Bronchial epithelial cell (primary cell): ENCODE measurements at regions not wholly inside any gene's neighbourhood (a gene's known extent, or its start where the extent isn't known, plus 50 kb on each side); places are given as distances from the start of the nearest gene placed in this dataset.
A peak's percentile ranks its signal among the peaks of the same experiment; 100 is the strongest.

ENCODE experiments used
- DNase-seq: peaks from one replicate; pipeline ENCODE4 v3.0.0-alpha.2; 2010; ENCODE audit warnings: low read depth
- FAIRE-seq: peaks from 2 replicates; lab custom pipeline; 2011; peaks lifted over from hg19 to GRCh38; lab: Jason Lieb, UNC
- H3K27me3 ChIP-seq: 2 replicates; pipeline ENCODE4 v1.5.1; 2011; ENCODE audit warnings: low read length; ENCODE audit not compliant: control insufficient read depth, insufficient read depth
- H3K36me3 ChIP-seq: 2 replicates; pipeline ENCODE4 v1.5.1; 2011; ENCODE audit warnings: low read length; ENCODE audit not compliant: control insufficient read depth, insufficient read depth
- H3K4me3 ChIP-seq: 2 replicates; pipeline ENCODE4 v1.5.1; 2011; ENCODE audit warnings: mild to moderate bottlenecking, low read depth, low read length, control low read depth
- CTCF ChIP-seq: IDR thresholded peaks from 2 replicates; pipeline ENCODE4 v1.5.1; 2011; ENCODE audit warnings: mild to moderate bottlenecking, moderate library complexity, low read length, control low read depth, inconsistent platforms; ENCODE audit not compliant: insufficient read depth, severe bottlenecking

DNA sequence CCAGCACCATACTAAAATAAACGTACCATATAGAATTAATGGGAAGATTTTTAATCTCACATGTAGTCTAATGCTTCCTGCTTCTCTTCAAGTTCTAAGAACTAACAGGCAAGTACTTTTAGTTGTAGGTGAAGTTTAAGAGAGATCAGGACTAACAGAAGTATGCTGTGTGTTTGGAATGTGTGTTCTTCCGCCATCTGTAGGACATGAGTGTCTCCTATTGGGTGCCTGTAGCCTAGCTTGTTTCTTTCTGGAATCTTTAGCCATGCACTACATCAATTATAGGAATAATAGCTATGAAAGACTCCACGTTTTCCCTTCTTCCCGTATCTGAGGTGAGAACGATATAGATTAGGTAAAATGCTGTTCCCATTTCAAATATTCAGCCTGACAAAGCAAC is 140.2 kb upstream of the AHR start:
- DNase-seq (peak; percentile 2), FAIRE-seq (no peak)
- H3K27me3 ChIP-seq = no peaks in the 10 kb centered on the region
- H3K4me3 ChIP-seq = no peak overlapping the region
- no peak for TF ChIP-seq CTCF
- no peaks in the 10 kb centered on the region for H3K36me3 ChIP-seq

DNA sequence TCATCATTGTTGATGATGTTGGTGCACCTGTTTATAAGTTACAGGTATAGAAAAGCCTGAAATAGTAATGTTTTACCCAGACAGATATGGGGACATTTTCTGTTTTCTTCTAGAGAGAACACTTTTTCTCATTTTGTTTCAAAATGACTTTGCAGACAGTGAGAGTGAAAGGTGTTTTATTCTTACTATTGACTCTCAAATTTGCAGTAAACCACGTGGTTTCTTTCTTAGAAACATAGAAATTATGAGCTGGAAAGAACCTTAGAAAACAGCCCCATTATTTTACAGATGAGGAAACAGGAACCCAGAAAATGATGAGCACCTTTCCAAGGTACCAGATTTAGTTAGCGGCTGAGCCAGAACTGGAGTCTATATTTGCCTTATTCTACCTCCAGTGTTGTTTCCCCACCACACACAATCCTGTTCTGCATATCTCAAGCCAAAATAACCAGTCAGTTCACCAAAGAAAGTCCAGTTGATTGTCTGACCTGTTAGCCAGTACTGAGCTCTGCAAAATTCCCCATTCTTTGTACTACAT is 138.9 kb upstream of the AHR start:
- no peaks in the 10 kb centered on the region for H3K27me3 ChIP-seq
- no peak for TF ChIP-seq CTCF
- no peak for FAIRE-seq

GRCh38 chr7:17166824-17167379 is 131.6 kb upstream of the AHR start:
- Histone ChIP-seq H3K27me3 (no peaks in the 10 kb centered on the region), H3K4me3 (no peak overlapping the region), H3K36me3 (no peaks in the 10 kb centered on the region)
- DNase-seq (no peak), FAIRE-seq (no peak)
- no peak for TF ChIP-seq CTCF

More for the DNA sequence above, 138.9 kb upstream of the AHR start:
- Histone ChIP-seq H3K4me3 (no peak overlapping the region), H3K36me3 (no peaks in the 10 kb centered on the region)
- no peak for DNase-seq

- DNase-seq (no peak), FAIRE-seq (no peak)
- no peak for TF ChIP-seq CTCF
- Histone ChIP-seq H3K27me3 (no peaks in the 10 kb centered on the region), H3K4me3 (no peak overlapping the region), H3K36me3 (no peaks in the 10 kb centered on the region)
Measured at GRCh38 chr7:17168416-17168815, 130.0 kb upstream of the AHR start.

DNA sequence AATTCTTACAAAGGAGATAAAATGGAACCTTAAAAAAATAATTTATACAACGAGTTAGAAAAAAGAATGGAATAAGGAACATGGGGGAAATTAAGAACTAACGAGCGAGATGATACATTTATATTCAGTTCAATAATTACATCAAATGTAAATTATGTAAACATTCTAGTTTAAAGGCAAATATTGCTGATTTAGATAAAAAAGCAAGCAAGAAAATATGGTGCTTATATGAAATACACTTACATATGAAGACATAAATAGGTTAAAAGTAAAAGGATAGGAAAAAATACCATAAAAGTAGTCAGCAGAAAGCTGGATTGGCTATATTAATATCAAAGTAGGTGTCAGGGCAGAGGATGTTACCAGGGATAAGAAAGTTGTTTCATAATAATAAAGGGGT is 127.0 kb upstream of the AHR start:
- no peak for DNase-seq
- Histone ChIP-seq H3K27me3 (no peaks in the 10 kb centered on the region), H3K36me3 (no peaks in the 10 kb centered on the region), H3K4me3 (no peak overlapping the region)
- no peak for TF ChIP-seq CTCF
- no peak for FAIRE-seq
